ENCODE measurements at regions not wholly inside any gene's neighbourhood (a gene's known extent, or its start where the extent isn't known, plus 50 kb on each side); places are given as distances from the start of the nearest gene placed in this dataset.

GRCh38 chr12:118773956-118774723 is 207.2 kb upstream of the SRRM4 start:
- H3K27ac Mint-ChIP-seq: no peak overlapping the region
- TF ChIP-seq, protein P1, sequence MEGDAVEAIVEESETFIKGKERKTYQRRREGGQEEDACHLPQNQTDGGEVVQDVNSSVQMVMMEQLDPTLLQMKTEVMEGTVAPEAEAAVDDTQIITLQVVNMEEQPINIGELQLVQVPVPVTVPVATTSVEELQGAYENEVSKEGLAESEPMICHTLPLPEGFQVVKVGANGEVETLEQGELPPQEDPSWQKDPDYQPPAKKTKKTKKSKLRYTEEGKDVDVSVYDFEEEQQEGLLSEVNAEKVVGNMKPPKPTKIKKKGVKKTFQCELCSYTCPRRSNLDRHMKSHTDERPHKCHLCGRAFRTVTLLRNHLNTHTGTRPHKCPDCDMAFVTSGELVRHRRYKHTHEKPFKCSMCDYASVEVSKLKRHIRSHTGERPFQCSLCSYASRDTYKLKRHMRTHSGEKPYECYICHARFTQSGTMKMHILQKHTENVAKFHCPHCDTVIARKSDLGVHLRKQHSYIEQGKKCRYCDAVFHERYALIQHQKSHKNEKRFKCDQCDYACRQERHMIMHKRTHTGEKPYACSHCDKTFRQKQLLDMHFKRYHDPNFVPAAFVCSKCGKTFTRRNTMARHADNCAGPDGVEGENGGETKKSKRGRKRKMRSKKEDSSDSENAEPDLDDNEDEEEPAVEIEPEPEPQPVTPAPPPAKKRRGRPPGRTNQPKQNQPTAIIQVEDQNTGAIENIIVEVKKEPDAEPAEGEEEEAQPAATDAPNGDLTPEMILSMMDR (IDR thresholded peaks at IDR 0.05; ENCODE audit: unreplicated experiment): no peak
- H3K4me3 Mint-ChIP-seq: no peak overlapping the region
- H3K4me1 Mint-ChIP-seq: no peaks in the 10 kb centered on the region
- H3K27me3 Mint-ChIP-seq (ENCODE audit: low read depth): peaks cover 69% of the 10 kb centered on the region
- H3K36me3 Mint-ChIP-seq: no peaks in the 10 kb centered on the region
- H3K9me3 Mint-ChIP-seq: no peaks in the 10 kb centered on the region
- no peak for DNase-seq (ENCODE audit: low spot score in 2 of 2, unreplicated experiment in 2 of 2)

DNA sequence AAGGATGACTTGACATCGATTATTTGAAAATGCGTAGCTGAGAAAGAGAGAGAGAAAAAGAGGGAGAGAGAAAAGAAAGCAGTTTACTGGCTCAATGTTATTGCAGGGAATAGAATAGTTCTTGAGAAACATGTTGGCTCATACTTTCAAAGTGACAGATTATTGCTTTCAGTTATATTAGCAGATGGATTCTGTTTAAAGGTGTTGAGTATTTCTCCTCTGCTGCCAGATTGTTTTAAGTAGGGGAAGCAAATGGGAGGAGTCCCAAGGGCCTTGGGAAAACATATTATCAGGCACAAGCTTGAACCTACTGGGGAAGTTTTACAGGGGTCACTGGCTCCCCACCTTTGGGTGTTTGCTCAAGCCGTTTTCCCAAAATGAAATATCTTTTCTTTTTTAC is 203.8 kb upstream of the SRRM4 start:
- Mint-ChIP-seq H3K4me1 (no peaks in the 10 kb centered on the region), H3K4me3 (no peak overlapping the region), H3K27ac (no peak overlapping the region), H3K9me3 (no peaks in the 10 kb centered on the region), H3K36me3 (no peaks in the 10 kb centered on the region), H3K27me3 (ENCODE audit: low read depth) (peaks cover 59% of the 10 kb centered on the region)
- TF ChIP-seq, protein P1 (IDR thresholded peaks at IDR 0.05; ENCODE audit: unreplicated experiment): no peak
- DNase-seq (ENCODE audit: low spot score in 2 of 2, unreplicated experiment in 2 of 2): no peak

DNA sequence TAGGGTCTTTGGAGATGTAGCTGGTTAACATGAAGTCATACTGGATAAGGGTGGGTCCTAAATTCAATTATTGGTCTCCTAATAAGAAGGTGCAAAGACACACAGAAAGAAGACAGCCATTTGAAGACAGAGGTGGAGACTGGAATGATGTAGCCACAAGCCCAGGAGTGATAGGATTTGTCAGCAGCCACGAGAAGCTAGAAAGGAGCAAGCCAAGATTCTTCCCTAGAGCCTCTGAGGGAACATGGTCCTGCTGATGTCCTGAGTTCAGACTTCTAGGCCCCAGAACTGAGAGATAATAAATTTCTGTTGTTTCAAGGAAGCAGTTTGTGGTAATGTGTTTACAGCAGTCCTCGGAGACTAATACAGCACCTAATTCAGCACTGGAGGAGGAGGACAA is 203.3 kb upstream of the SRRM4 start:
- TF ChIP-seq, protein P1 (IDR thresholded peaks at IDR 0.05; ENCODE audit: unreplicated experiment): no peak
- Mint-ChIP-seq H3K36me3 (no peaks in the 10 kb centered on the region), H3K4me1 (no peaks in the 10 kb centered on the region), H3K4me3 (no peak overlapping the region), H3K9me3 (no peaks in the 10 kb centered on the region), H3K27ac (no peak overlapping the region), H3K27me3 (ENCODE audit: low read depth) (peaks cover 54% of the 10 kb centered on the region)
- no peak for DNase-seq (ENCODE audit: low spot score in 2 of 2, unreplicated experiment in 2 of 2)

GRCh38 chr12:118780939-118781338 is 200.4 kb upstream of the SRRM4 start:
- no peaks in the 10 kb centered on the region for H3K4me1 Mint-ChIP-seq
- no peaks in the 10 kb centered on the region for H3K9me3 Mint-ChIP-seq
- peaks cover 26% of the 10 kb centered on the region for H3K27me3 Mint-ChIP-seq (ENCODE audit: low read depth)
- DNase-seq (ENCODE audit: low spot score in 2 of 2, unreplicated experiment in 2 of 2): no peak
- H3K36me3 Mint-ChIP-seq: no peaks in the 10 kb centered on the region
- TF ChIP-seq, protein P1 (IDR thresholded peaks at IDR 0.05; ENCODE audit: unreplicated experiment): no peak
- no peak overlapping the region for H3K4me3 Mint-ChIP-seq
- no peak overlapping the region for H3K27ac Mint-ChIP-seq

- no peak overlapping the region for H3K4me3 Mint-ChIP-seq
- TF ChIP-seq, protein P1 (IDR thresholded peaks at IDR 0.05; ENCODE audit: unreplicated experiment): no peak
- H3K36me3 Mint-ChIP-seq: no peaks in the 10 kb centered on the region
- no peaks in the 10 kb centered on the region for H3K9me3 Mint-ChIP-seq
- H3K27me3 Mint-ChIP-seq (ENCODE audit: low read depth): peaks cover 18% of the 10 kb centered on the region
- H3K27ac Mint-ChIP-seq: no peak overlapping the region
- H3K4me1 Mint-ChIP-seq: no peaks in the 10 kb centered on the region
- no peak for DNase-seq (ENCODE audit: low spot score in 2 of 2, unreplicated experiment in 2 of 2)
These were observed 199.6 kb upstream of the SRRM4 start for GRCh38 chr12:118781692-118782091.
